Superior temporal gyrus (tissue), 1 donor: ENCODE measurements at regions not wholly inside any gene's neighbourhood (a gene's known extent, or its start where the extent isn't known, plus 50 kb on each side); places are given as distances from the start of the nearest gene placed in this dataset.
"Not testable (repeated sequence)": the region's sequence is repeated elsewhere in the genome, so short reads cannot be mapped to it uniquely, and the experiment has no call there.

Experiments used
- DNase-seq: peaks from one replicate; pipeline ENCODE4 v3.0.0-alpha.2; 2016; ENCODE audit errors: extremely low spot score

GRCh38 chr5:82551840-82552385, 273.8 kb upstream of the RPS23 start:
- no peak for DNase-seq

DNA sequence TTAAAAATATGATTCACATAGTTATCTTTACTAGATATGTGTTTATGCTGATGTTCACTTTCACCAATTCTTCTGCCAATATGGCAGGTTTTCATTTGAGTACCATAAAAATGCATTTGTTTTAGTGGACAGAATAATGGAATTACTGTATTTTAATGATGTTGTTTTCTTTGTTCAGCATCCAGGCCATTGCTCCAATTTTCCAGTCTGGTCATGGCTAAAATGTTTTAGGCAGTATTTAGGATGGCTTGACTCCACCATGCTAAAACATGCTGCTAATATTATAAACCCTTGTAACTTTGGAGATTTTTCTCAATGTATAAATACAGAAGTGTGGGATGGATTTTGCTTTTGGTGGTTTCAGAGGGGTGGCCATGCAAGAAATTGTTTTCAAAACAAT, 273.0 kb upstream of the RPS23 start:
- no peak for DNase-seq

DNA sequence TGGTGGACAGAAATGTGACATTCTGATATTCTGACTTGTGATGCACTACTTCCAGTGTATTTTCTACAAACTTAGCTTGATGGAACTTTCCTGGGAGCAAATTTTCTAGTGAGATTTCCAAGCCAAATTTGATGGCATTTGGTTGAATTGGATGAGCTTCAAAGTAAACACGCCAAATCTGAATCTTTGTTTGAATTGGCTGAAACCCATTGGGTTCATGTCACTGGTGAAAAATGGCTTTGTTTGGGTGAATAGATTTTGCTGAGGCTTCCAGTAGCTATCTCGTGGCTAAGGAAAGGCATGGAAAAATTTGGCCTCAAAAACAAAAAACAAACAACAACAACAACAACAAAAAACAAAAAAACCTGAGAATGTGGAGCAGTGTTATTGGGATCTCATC, 271.1 kb upstream of the RPS23 start:
- DNase-seq = no peak

GRCh38 chr5:82544004-82544403, 265.9 kb upstream of the RPS23 start:
- no peak for DNase-seq

GRCh38 chr5:82540301-82540700, 262.1 kb upstream of the RPS23 start:
- DNase-seq = no peak

GRCh38 chr5:82538339-82539034, 260.3 kb upstream of the RPS23 start:
- no peak for DNase-seq

DNA sequence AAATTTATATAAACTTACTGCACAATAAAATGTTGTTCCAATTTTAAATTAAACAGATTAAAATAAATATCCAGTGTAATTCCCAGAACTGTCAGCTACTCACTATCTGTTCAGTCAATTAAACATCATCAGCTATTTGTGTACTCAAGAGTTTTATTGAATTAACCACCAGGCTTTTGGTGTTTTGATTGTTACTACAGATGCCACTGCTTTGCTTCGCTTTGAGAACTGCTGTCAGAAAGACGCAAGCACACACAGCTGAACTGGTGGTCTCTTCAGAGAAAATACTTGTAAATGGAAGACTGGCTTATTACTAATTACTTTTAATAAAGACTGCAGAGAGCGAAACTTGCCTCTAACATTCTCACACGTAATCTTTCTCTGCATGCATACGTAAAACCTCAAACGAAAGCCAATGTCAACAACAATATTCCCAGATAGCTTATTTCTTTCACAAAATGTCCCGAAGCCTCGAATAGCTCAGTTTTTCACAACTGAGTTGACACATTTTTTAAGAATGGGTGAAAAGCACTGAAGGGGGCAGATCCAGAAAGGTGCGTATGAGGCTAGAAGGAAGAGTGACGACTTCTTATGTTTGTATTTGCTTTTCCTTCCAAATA, 259.6 kb upstream of the RPS23 start:
- no peak for DNase-seq

GRCh38 chr5:82534986-82535385, 256.8 kb upstream of the RPS23 start:
- no peak for DNase-seq

DNA sequence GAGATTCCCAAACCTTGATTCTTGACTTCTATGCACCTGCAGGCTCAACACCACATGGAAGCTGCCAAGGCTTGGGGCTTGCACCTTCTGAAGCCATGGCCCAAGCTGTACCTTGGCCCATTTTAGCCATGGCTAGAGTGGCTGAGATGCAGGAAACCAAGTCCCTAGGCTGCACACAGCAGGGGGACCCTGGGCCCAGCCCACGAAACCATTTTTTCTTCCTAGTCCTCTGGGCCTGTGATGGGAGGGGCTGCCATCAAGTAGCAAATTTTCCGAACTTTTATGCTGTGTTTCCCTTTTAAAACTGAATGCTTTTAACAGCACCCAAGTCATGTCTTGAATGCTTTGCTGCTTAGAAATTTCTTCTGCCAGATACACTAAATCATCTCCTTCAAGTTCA, 253.9 kb upstream of the RPS23 start:
- not testable (repeated sequence) for DNase-seq

GRCh38 chr5:82526540-82526939, 248.4 kb upstream of the RPS23 start:
- no peak for DNase-seq

DNA sequence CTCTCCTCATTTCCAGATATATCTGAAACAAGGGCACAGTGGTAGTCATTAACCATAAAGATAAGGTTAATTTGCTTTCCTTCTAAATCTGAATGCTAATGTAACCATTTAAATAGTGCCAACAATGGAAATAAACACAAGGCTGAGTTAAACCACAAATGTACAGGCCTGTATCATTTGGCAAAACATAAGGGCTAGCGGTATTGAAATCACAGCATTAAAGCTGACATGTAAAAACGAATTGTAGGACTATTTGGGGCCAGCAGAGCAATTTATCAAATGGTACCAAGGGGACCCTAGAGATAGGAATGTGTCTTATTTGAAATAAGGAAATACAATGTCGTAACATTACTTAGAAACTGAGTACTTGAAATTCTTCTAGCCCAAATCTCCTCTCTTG, 247.5 kb upstream of the RPS23 start:
- no peak for DNase-seq

DNA sequence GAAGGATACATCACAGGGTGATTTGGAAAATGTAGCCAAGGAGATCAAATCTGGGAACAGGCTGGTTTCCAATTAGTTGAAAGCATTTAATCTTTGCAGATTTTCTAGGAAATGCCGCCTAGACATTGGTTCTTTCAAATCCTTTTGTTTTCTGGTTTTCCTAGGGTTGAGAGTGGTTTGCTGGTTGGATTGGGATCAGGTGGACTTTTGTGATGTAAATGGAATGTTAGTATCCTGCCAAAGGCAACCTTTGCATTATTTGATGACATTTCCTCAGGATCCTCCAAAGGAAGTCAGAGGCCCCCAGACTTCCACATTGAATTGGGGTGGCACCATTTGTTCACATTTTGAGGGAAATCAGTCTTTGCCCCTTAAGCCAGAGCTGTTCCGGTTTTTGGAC, 245.5 kb upstream of the RPS23 start:
- DNase-seq = no peak

- DNase-seq = no peak
Observed at GRCh38 chr5:82522897-82523296, 244.7 kb upstream of the RPS23 start.

DNA sequence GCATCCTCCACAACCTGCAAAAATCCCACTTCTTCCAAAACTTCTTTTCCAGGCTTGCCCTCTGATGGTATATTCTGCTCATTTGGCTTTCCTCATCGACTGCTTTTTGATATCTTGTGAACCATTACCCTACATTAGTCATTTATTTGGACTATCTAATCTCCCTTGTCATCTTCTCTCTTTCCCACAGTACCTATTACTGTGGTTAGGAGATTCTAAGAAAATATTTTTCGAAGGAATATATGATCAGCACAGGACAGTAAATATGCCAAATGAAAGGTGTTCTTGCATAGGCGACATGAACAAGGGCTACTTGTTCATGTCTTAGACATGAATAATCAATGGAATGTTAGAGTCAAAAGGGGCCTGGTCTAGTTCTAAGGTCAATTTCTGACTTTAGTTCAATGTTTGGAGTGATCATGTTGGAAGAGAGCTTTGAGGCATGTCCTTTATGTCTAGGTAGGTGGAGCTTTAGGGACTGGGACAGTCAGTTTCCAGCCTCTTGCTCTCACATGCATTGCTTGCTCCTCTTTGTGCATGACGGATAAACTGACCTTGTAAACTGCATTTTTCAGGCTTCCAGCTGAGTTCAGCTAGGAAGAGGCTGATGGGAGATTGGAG, 243.4 kb upstream of the RPS23 start:
- DNase-seq = no peak

DNA sequence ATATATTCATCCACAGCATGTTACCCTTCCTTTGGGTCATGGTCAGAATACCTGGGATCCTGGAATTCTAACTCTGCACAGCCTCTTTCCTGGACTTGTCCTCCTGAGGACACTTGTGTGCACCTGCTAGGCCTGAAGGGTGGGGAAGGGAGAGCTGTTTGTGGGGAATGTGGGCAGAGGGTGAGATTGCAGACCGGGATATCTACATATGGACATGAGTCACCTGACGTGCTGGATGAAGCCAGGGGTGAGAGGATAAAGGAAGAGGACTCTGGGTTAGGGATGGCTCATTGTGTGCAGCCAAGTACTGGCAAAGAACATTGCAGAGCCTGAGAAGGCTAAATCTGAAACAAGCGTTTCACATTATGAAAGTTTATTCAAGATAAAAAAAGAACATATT, 241.4 kb upstream of the RPS23 start:
- no peak for DNase-seq

GRCh38 chr5:82517544-82518075, 239.5 kb upstream of the RPS23 start:
- DNase-seq = no peak

GRCh38 chr5:82513738-82514137, 235.6 kb upstream of the RPS23 start:
- no peak for DNase-seq

GRCh38 chr5:82512025-82512424, 233.9 kb upstream of the RPS23 start:
- no peak for DNase-seq

DNA sequence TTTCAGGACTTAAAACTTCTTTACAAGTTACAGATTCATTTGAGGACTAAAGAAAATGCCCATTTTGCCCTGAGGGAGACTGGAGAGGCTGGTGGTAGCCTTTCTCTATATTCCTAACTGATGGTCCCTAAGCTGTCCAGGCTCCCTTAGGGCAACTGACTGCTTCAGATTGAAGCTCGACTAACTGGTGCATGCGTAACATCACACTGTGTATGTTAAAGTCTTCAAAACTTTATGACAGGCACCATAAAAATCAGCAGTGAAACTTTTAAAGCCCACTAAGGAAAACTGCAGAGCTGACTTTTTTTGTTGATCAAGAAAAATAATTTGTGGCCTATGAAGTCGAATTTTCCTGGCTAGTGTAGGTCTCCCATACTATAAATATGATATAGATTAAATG, 233.0 kb upstream of the RPS23 start:
- DNase-seq = no peak

- no peak for DNase-seq
Observed at GRCh38 chr5:82509762-82510161, 231.6 kb upstream of the RPS23 start.

GRCh38 chr5:82506390-82506789, 228.2 kb upstream of the RPS23 start:
- DNase-seq = not testable (repeated sequence)

- DNase-seq = no peak
Observed at GRCh38 chr5:82499725-82500244, 221.6 kb upstream of the RPS23 start.

DNA sequence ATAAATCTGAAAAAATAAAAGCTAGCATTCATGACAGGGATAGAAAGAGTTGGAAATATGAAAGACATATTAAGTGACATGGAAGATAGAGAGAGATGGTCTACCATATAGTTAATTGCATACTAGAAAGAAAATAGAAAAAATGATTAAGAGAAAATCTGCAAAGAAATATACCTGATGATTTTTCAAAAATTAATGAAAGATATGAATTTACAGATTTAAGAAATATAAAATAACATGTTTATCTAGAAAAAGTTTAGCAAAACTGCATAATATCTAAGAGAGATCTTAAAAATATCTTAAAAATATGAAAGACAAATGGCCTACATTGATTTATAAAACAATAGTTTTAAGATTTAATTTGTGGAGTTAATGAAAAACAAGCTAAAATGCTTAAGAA, 219.1 kb upstream of the RPS23 start:
- DNase-seq = no peak
